Panc1 (cell line): ENCODE measurements at regions not wholly inside any gene's neighbourhood (a gene's known extent, or its start where the extent isn't known, plus 50 kb on each side); places are given as distances from the start of the nearest gene placed in this dataset.

Experiments used
- ATAC-seq: fragments of 200-7000 bp; cut with Tn5 transposase; 2 replicates; pipeline ENCODE4 v1.9.1; 2020; ENCODE audit warnings: mild to moderate bottlenecking, moderate library complexity
- BruUV-seq: library from RNA; stranded (reverse); fragments of 400-500 nt; replicated peaks from 2 replicates; lab custom pipeline; 2021; lab: Mats Ljungman, UMichigan
- CTCF ChIA-PET: fragments of 300-600 bp; sonication (Branson Sonifier 250); formaldehyde crosslinking; loops from one replicate; lab custom pipeline; 2022; ENCODE audit warnings: antibody characterized with exemption; lab: Charles Lee
- POLR2A ChIA-PET: fragments of 300-600 bp; sonication (Branson Sonifier 250); formaldehyde crosslinking; loops from one replicate; lab custom pipeline; 2022; ENCODE audit warnings: antibody characterized with exemption; lab: Charles Lee
- DNase-seq: peaks from one replicate; pipeline ENCODE4 v3.0.0-alpha.2; 2010; ENCODE audit warnings: low read depth, low spot score
- H3K27ac ChIP-seq: 2 replicates; pipeline ENCODE4 v1.5.1; 2011; ENCODE audit warnings: mild to moderate bottlenecking, low read length, inconsistent platforms
- H3K27me3 ChIP-seq: fragments of 200-500 bp; sonication (Bioruptor generic); 2 replicates; pipeline ENCODE4 v1.6.0; 2014; ENCODE audit warnings: low read length, inconsistent platforms; ENCODE audit not compliant: control insufficient read depth, insufficient read depth
- H3K36me3 ChIP-seq: fragments of 200-500 bp; sonication (Bioruptor generic); 2 replicates; pipeline ENCODE4 v1.5.1; 2014; ENCODE audit warnings: inconsistent platforms, mild to moderate bottlenecking, low read length, moderate library complexity; ENCODE audit not compliant: control insufficient read depth, insufficient read depth
- H3K4me1 ChIP-seq: 2 replicates; pipeline ENCODE4 v1.5.1; 2011; ENCODE audit warnings: inconsistent platforms, mild to moderate bottlenecking, low read length, moderate library complexity; ENCODE audit not compliant: control insufficient read depth, insufficient read depth
- H3K4me3 ChIP-seq, 2 experiments: 2 replicates each; pipeline ENCODE4 v1.5.1; 2011 to 2012; ENCODE audit warnings: low read depth in 2 of 2, low read length in 2 of 2, mild to moderate bottlenecking in 2 of 2, inconsistent platforms in 1 of 2, moderate library complexity in 1 of 2
- H3K9me3 ChIP-seq: fragments of 200-500 bp; sonication (Bioruptor generic); 2 replicates; pipeline ENCODE4 v1.5.1; 2014; ENCODE audit warnings: low read depth, mild to moderate bottlenecking, inconsistent platforms, low read length, moderate library complexity; ENCODE audit not compliant: control insufficient read depth, insufficient read depth
- CTCF ChIP-seq: fragments of 450-650 bp; IDR thresholded peaks from 2 replicates; pipeline ENCODE4 v1.5.1; 2017; ENCODE audit warnings: mild to moderate bottlenecking
- POLR2AphosphoS5 ChIP-seq: IDR thresholded peaks from 2 replicates; pipeline ENCODE4 v1.6.1; 2012; ENCODE audit warnings: mild to moderate bottlenecking, low read depth, low read length, moderate library complexity
- REST ChIP-seq, 2 experiments: IDR thresholded peaks; 2 replicates each; pipeline ENCODE4 v1.6.1; 2011 to 2012; ENCODE audit warnings: low read depth in 2 of 2, control low read depth in 1 of 2, low read length in 1 of 2, mild to moderate bottlenecking in 1 of 2, moderate library complexity in 1 of 2; ENCODE audit not compliant: insufficient read depth in 1 of 2
- SIN3A ChIP-seq: IDR thresholded peaks from 2 replicates; pipeline ENCODE4 v1.6.1; 2012; ENCODE audit warnings: low read depth, mild to moderate bottlenecking, low read length, moderate library complexity, borderline replicate concordance; ENCODE audit not compliant: insufficient read depth
- TCF7L2 ChIP-seq: IDR thresholded peaks from 2 replicates; pipeline ENCODE4 v1.6.1; 2011; ENCODE audit warnings: mild to moderate bottlenecking, low read depth, low read length, inconsistent platforms
- in situ Hi-C: cut with HindIII; loops from 2 replicates; pipeline ENCODE4 v1.10.0; 2016; ENCODE audit warnings: low sequenced_read_pairs, low pct_unique_long_range_greater_than_20kb
- intact Hi-C: fragments of 100-400 bp; cut with micrococcal nuclease; formaldehyde crosslinking; loops from one replicate; pipeline ENCODE4 v1.10.0; 2022; ENCODE audit not compliant: unreplicated experiment

- ChIA-PET CTCF (no interaction called here), POLR2A (no interaction called here)
- TF ChIP-seq TCF7L2 (no peak), SIN3A (no peak), REST (IDR thresholded peaks at IDR 0.05; ENCODE audit: insufficient read depth in 1 of 2, low read depth in 2 of 2, low read length in 1 of 2) (no peak), POLR2AphosphoS5 (no peak), CTCF (no peak)
- intact Hi-C loops (no loop called here), in situ Hi-C loops (no loop called here)
- no peak overlapping the region for H3K4me3 ChIP-seq
- no peaks in the 10 kb centered on the region for H3K9me3 ChIP-seq
- ATAC-seq (no peak), DNase-seq (no peak)
- H3K36me3 ChIP-seq, result no peaks in the 10 kb centered on the region
- H3K4me1 ChIP-seq, result no peaks in the 10 kb centered on the region
- H3K27me3 ChIP-seq, result no peaks in the 10 kb centered on the region
- no peak overlapping the region for H3K27ac ChIP-seq
- BruUV-seq, result no TSS peak
Observed at GRCh38 chr10:128932071-128932820, 534.8 kb upstream of the MGMT start.

DNA sequence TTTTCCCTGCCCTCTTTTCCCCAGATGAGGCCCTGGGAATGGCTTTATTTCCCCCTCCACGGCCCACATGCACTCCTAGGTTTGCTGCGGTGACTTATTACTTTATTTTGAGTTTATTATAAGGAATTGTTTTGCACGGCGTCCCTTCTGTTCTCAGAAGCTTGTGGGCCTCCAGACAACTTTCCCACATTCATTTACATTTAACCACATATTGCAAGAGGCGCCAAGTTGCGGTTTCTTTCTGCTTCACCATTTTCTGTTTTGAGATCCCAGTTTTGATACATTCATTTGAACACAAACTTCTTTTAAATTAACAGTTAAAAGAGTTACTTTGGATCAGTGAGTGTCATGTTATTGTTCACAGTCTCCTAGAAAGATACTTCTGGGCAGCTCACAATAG is 532.5 kb upstream of the MGMT start:
- Histone ChIP-seq H3K27ac (no peak overlapping the region), H3K9me3 (no peaks in the 10 kb centered on the region), H3K4me1 (no peaks in the 10 kb centered on the region), H3K4me3 (no peak overlapping the region), H3K27me3 (peaks cover 4% of the 10 kb centered on the region; the same call in 1 of the 2 replicates), H3K36me3 (no peaks in the 10 kb centered on the region)
- in situ Hi-C loops (no loop called here), intact Hi-C loops (no loop called here)
- ChIA-PET CTCF (no interaction called here), POLR2A (no interaction called here)
- ATAC-seq (no peak), DNase-seq (no peak)
- TF ChIP-seq TCF7L2 (no peak), SIN3A (no peak), REST (IDR thresholded peaks at IDR 0.05; ENCODE audit: insufficient read depth in 1 of 2, low read depth in 2 of 2, low read length in 1 of 2) (no peak), CTCF (no peak), POLR2AphosphoS5 (no peak)
- BruUV-seq, result no TSS peak
